Pancreas (tissue), 10 donors: ENCODE measurements at regions not wholly inside any gene's neighbourhood (a gene's known extent, or its start where the extent isn't known, plus 50 kb on each side); places are given as distances from the start of the nearest gene placed in this dataset.

Experiments used
- ATAC-seq, 4 donors: fragments of 200-7000 bp; cut with Tn5 transposase; one replicate each; pipeline versions ENCODE4 v1.8.0 to v1.9.1; 2020; ENCODE audit warnings: mild to moderate bottlenecking in 4 of 4, moderate library complexity in 4 of 4
- DNase-seq, 6 donors: peaks; one replicate each; pipeline ENCODE4 v3.0.0-alpha.2; 2020
- FAIRE-seq: peaks from 2 replicates; lab custom pipeline; 2012; peaks lifted over from hg19 to GRCh38; lab: Jason Lieb, UNC
- H3K27ac ChIP-seq, 4 donors: fragments of 200-600 bp; sonication (generic); 1 replicate in 3 of 4; 2 replicates in 1 of 4; pipeline versions ENCODE4 v1.5.0 to v1.8.0; 2020
- H3K27me3 ChIP-seq, 4 donors: fragments of 200-600 bp; one replicate each; pipeline ENCODE4 v1.8.0; 2021
- H3K36me3 ChIP-seq, 3 donors: fragments of 200-600 bp; sonication (generic) in 1 of 3; one replicate each; pipeline versions ENCODE4 v1.5.0 to v1.8.0; 2020 to 2021
- H3K4me1 ChIP-seq, 3 donors: fragments of 200-600 bp; one replicate each; pipeline ENCODE4 v1.8.0; 2021
- H3K4me3 ChIP-seq, 4 donors: fragments of 200-600 bp; sonication (generic) in 2 of 4; one replicate each; pipeline versions ENCODE4 v1.5.0 to v1.8.0; 2020 to 2021
- H3K9me3 ChIP-seq, 4 donors: fragments of 200-600 bp; one replicate each; pipeline ENCODE4 v1.8.0; 2021
- CTCF ChIP-seq, 4 donors: fragments of 200-600 bp; sonication (generic) in 3 of 4; IDR thresholded peaks; one replicate each; pipeline versions ENCODE4 v1.5.0 to v1.8.0; 2021; ENCODE audit warnings: antibody characterized with exemption in 4 of 4
- WGBS, 2 donors: extraction: QIAGEN DNeasy Blood & Tissue Kit; methylation state at CpG; one replicate each; pipeline ENCODE4 v1.1.7; 2013; 5-methylcytosine and 5-hydroxymethylcytosine counted together
- intact Hi-C, 3 donors: fragments of 100-400 bp; cut with DNase I; formaldehyde crosslinking; loops; one replicate each; pipeline versions ENCODE4 v1.11.1 to v1.14.2; 2022
- donor health status: healthy with polysubstance abuse.
- donor health status: DM: no; HTN: no; CAD: no; lungs with moderate emphysema.
- donor health status: DM: no; HTN: no; CAD: no.
- donor health status: control.
- donor health status: control.
- donor health status: Bipolar disorder and iron deficiency.
- donor health status: DM: yes; HTN: yes; CAD: no.
- donor health status: DM: no; HTN: no; CAD: no.
- donor health status: DM: no; HTN: no; CAD: no.
- donor health status: DM: yes; HTN: yes; CAD: no.

GRCh38 chr2:16012029-16012596, 71.8 kb downstream of the MYCN start:
- Histone ChIP-seq H3K27me3 (no peaks in the 10 kb centered on the region), H3K4me1 (no peaks in the 10 kb centered on the region), H3K4me3 (no peak overlapping the region), H3K27ac (no peak overlapping the region), H3K9me3 (no peaks in the 10 kb centered on the region), H3K36me3 (no peaks in the 10 kb centered on the region)
- no peak for TF ChIP-seq CTCF (IDR thresholded peaks at IDR 0.05)
- DNase-seq: no peak
- intact Hi-C loops: no loop called here
- 64 to 83% methylated on average over 2 of the region's 2 CpGs for WGBS, 2 donors
- FAIRE-seq: no peak
- ATAC-seq: no peak

DNA sequence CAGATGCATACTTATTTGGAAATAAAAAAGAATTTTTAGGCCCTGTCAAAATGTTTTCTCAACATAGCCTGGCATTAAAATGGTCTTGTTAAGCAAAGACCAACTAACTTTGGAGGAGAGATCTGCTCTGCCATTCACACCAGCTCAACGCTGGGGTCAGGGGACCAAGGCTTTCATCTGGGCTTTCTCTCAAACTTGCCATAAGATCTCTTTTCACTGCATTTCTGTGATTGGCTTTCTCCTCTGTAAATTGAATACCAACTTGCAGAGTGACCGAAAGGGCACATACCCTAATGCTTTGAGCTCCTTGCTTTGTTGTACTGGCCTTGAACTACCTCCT, 71.2 kb downstream of the MYCN start:
- WGBS, 2 donors: 79 to 84% methylated on average over 2 of the region's 2 CpGs
- Histone ChIP-seq H3K4me1 (no peaks in the 10 kb centered on the region), H3K9me3 (no peaks in the 10 kb centered on the region), H3K36me3 (no peaks in the 10 kb centered on the region), H3K27me3 (no peaks in the 10 kb centered on the region), H3K27ac (no peak overlapping the region), H3K4me3 (no peak overlapping the region)
- no peak for TF ChIP-seq CTCF (IDR thresholded peaks at IDR 0.05)
- no peak for ATAC-seq
- intact Hi-C loops: no loop called here
- no peak for DNase-seq
- no peak for FAIRE-seq

DNA sequence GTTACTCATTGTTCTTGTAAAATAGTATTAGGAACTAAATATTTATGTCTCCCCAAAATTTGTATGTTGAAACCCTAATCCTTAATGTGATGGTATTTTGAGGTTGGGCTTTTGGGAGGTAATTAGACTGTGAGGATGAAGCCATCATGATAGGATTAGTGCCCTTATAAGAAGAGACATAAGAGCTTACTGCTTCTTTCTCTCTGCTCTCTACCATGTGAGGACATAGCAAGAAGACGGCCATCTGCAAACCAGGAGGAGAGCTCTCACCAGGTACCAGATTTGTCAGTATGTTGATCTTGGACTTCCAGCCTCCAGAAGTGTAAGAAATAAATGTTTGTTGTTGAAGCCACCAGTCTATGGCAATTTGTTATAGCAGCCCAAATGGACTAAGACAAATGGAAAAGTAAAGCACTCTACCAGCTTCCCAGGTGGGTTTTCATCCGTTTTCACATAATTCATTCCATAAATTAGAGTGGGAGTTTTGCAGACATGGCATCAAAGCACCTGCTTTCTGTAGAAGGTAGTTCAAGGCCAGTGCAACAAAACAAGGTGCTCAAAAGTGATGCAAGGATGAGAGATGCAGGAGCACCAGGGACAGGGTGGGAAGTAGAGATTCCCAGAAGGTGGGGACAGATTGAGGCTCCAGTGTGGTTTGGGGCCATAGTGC, 70.7 kb downstream of the MYCN start:
- no peak for TF ChIP-seq CTCF (IDR thresholded peaks at IDR 0.05)
- Histone ChIP-seq H3K27me3 (no peaks in the 10 kb centered on the region), H3K36me3 (no peaks in the 10 kb centered on the region), H3K9me3 (no peaks in the 10 kb centered on the region), H3K4me3 (no peak overlapping the region), H3K4me1 (no peaks in the 10 kb centered on the region), H3K27ac (no peak overlapping the region)
- WGBS, 2 donors: 58 to 69% methylated on average over 2 of the region's 2 CpGs
- no peak for ATAC-seq
- no peak for DNase-seq
- intact Hi-C loops: no loop called here
- no peak for FAIRE-seq

GRCh38 chr2:16010011-16010410, 69.7 kb downstream of the MYCN start:
- intact Hi-C loops: no loop called here
- Histone ChIP-seq H3K27ac (no peak overlapping the region), H3K4me3 (no peak overlapping the region), H3K27me3 (no peaks in the 10 kb centered on the region), H3K4me1 (no peaks in the 10 kb centered on the region), H3K36me3 (no peaks in the 10 kb centered on the region), H3K9me3 (no peaks in the 10 kb centered on the region)
- DNase-seq (no peak), ATAC-seq (no peak), FAIRE-seq (no peak)
- WGBS, 2 donors: 59 to 78% methylated on average over 3 of the region's 3 CpGs
- no peak for TF ChIP-seq CTCF (IDR thresholded peaks at IDR 0.05)

GRCh38 chr2:16009560-16009959, 69.2 kb downstream of the MYCN start:
- FAIRE-seq (no peak), ATAC-seq (no peak), DNase-seq (no peak)
- Histone ChIP-seq H3K36me3 (no peaks in the 10 kb centered on the region), H3K27me3 (no peaks in the 10 kb centered on the region), H3K4me3 (no peak overlapping the region), H3K9me3 (no peaks in the 10 kb centered on the region), H3K4me1 (no peaks in the 10 kb centered on the region), H3K27ac (no peak overlapping the region)
- intact Hi-C loops: no loop called here
- no peak for TF ChIP-seq CTCF (IDR thresholded peaks at IDR 0.05)
